SK-N-SH treated with all-trans-retinoic acid at 6 μM for 48 hours (cell line): ENCODE measurements at regions not wholly inside any gene's neighbourhood (a gene's known extent, or its start where the extent isn't known, plus 50 kb on each side); places are given as distances from the start of the nearest gene placed in this dataset.

Source experiments
- ATAC-seq: fragments of 200-7000 bp; cut with Tn5 transposase; 3 replicates; pipeline ENCODE4 v1.9.1; 2020; ENCODE audit warnings: mild to moderate bottlenecking, moderate library complexity
- ARNTL ChIP-seq: fragments of 450-650 bp; formaldehyde crosslinking; IDR thresholded peaks from 2 replicates; pipeline ENCODE4 v1.5.0; 2020; ENCODE audit warnings: low read depth, mild to moderate bottlenecking, moderate library complexity, borderline replicate concordance
- BACH2 ChIP-seq: fragments of 250-450 bp; sonication (Bioruptor Pico); IDR thresholded peaks from 2 replicates; pipeline ENCODE4 v1.9.0; 2021; ENCODE audit warnings: mild to moderate bottlenecking, borderline replicate concordance
- CREB5 ChIP-seq: fragments of 250-450 bp; sonication (Bioruptor Pico); IDR thresholded peaks from 2 replicates; pipeline ENCODE4 v1.5.1; 2020; ENCODE audit warnings: low read depth, mild to moderate bottlenecking, moderate library complexity
- CSDC2 ChIP-seq: fragments of 250-450 bp; sonication (Bioruptor Pico); IDR thresholded peaks from 2 replicates; pipeline ENCODE4 v1.5.0; 2020; ENCODE audit warnings: mild to moderate bottlenecking, moderate library complexity
- GLIS3 ChIP-seq: fragments of 250-450 bp; sonication (Bioruptor Pico); IDR thresholded peaks from 2 replicates; pipeline ENCODE4 v1.5.0; 2020; ENCODE audit warnings: mild to moderate bottlenecking, moderate library complexity
- ISL1 ChIP-seq: fragments of 250-450 bp; sonication (Bioruptor Pico); IDR thresholded peaks from 2 replicates; pipeline ENCODE4 v2.1.2; 2022; ENCODE audit warnings: mild to moderate bottlenecking, moderate library complexity
- OSR1 ChIP-seq: fragments of 250-450 bp; sonication (Bioruptor Pico); IDR thresholded peaks from 2 replicates; pipeline ENCODE4 v1.8.0; 2022; ENCODE audit warnings: moderate library complexity, mild to moderate bottlenecking, inconsistent platforms
- PATZ1 ChIP-seq: fragments of 250-450 bp; sonication (Bioruptor Pico); IDR thresholded peaks from 2 replicates; pipeline ENCODE4 v1.8.0; 2020; ENCODE audit warnings: mild to moderate bottlenecking, moderate library complexity, borderline replicate concordance
- POU6F1 ChIP-seq: fragments of 250-450 bp; sonication (Bioruptor Pico); IDR thresholded peaks from 2 replicates; pipeline ENCODE4 v1.8.0; 2021; ENCODE audit warnings: low read depth, mild to moderate bottlenecking, moderate library complexity, borderline replicate concordance
- PPARA ChIP-seq: fragments of 250-450 bp; sonication (Bioruptor Pico); IDR thresholded peaks from 2 replicates; pipeline ENCODE4 v1.5.0; 2020; ENCODE audit warnings: mild to moderate bottlenecking, borderline replicate concordance
- RARB ChIP-seq: fragments of 250-450 bp; sonication (Bioruptor Pico); IDR thresholded peaks from 2 replicates; pipeline ENCODE4 v1.8.0; 2021; ENCODE audit warnings: mild to moderate bottlenecking, moderate library complexity
- SNAI2 ChIP-seq: fragments of 250-450 bp; sonication (Bioruptor Pico); IDR thresholded peaks from 2 replicates; pipeline ENCODE4 v1.5.0; 2020; ENCODE audit warnings: mild to moderate bottlenecking, moderate library complexity
- TCF4 ChIP-seq: fragments of 250-450 bp; sonication (Bioruptor Pico); IDR thresholded peaks from 2 replicates; pipeline ENCODE4 v1.8.0; 2021; ENCODE audit warnings: mild to moderate bottlenecking, moderate library complexity, borderline replicate concordance
- TOX ChIP-seq: fragments of 250-450 bp; sonication (Bioruptor Pico); IDR thresholded peaks from 2 replicates; pipeline ENCODE4 v1.8.0; 2021; ENCODE audit warnings: mild to moderate bottlenecking, moderate library complexity, borderline replicate concordance
- TSHZ2 ChIP-seq: fragments of 250-450 bp; sonication (Bioruptor Pico); IDR thresholded peaks from 2 replicates; pipeline ENCODE4 v1.5.0; 2020; ENCODE audit warnings: mild to moderate bottlenecking, moderate library complexity
- ZC3H10 ChIP-seq: fragments of 250-450 bp; sonication (Bioruptor Pico); IDR thresholded peaks from 2 replicates; pipeline ENCODE4 v1.5.1; 2021; ENCODE audit warnings: mild to moderate bottlenecking, moderate library complexity
- ZFP3 ChIP-seq: fragments of 250-450 bp; sonication (Bioruptor Pico); IDR thresholded peaks from 2 replicates; pipeline ENCODE4 v1.5.0; 2020; ENCODE audit warnings: mild to moderate bottlenecking, moderate library complexity
- ZFP30 ChIP-seq: fragments of 450-650 bp; formaldehyde crosslinking; IDR thresholded peaks from 2 replicates; pipeline ENCODE4 v1.5.0; 2022; ENCODE audit warnings: mild to moderate bottlenecking, moderate library complexity
- ZNF565 ChIP-seq: fragments of 450-650 bp; formaldehyde crosslinking; conservative IDR thresholded peaks from 2 replicates; pipeline ENCODE4 v1.5.0; 2020; ENCODE audit warnings: low read depth, mild to moderate bottlenecking, moderate library complexity
- ZNF70 ChIP-seq: fragments of 450-650 bp; formaldehyde crosslinking; IDR thresholded peaks from 2 replicates; pipeline ENCODE4 v1.5.0; 2020; ENCODE audit warnings: mild to moderate bottlenecking, moderate library complexity
- ZNF8 ChIP-seq: fragments of 450-650 bp; formaldehyde crosslinking; IDR thresholded peaks from 2 replicates; pipeline ENCODE4 v1.5.0; 2020; ENCODE audit warnings: mild to moderate bottlenecking, moderate library complexity

GRCh38 chr13:79190932-79191331, 215.1 kb downstream of the RBM26 start:
- ATAC-seq: no peak
- TF ChIP-seq ARNTL (CRISPR knock-in tag) (no peak), ZNF8 (CRISPR knock-in tag) (no peak), ZC3H10 (CRISPR knock-in tag) (no peak), OSR1 (CRISPR knock-in tag) (no peak), RARB (no peak), ZNF565 (CRISPR knock-in tag) (no peak), SNAI2 (CRISPR knock-in tag) (no peak), POU6F1 (CRISPR knock-in tag) (no peak), CREB5 (CRISPR knock-in tag) (no peak), ZFP30 (no peak), TSHZ2 (no peak), PPARA (CRISPR knock-in tag) (no peak), PATZ1 (CRISPR knock-in tag) (no peak), GLIS3 (CRISPR knock-in tag) (no peak), ZNF70 (no peak), ISL1 (CRISPR knock-in tag) (no peak), ZFP3 (CRISPR knock-in tag) (no peak), TCF4 (CRISPR knock-in tag) (no peak), CSDC2 (no peak), BACH2 (CRISPR knock-in tag) (no peak)

- no peak for ATAC-seq
- TF ChIP-seq ZNF8 (CRISPR knock-in tag): no peak
- TF ChIP-seq PPARA (CRISPR knock-in tag): no peak
- no peak for TF ChIP-seq TSHZ2
- TF ChIP-seq PATZ1 (CRISPR knock-in tag): no peak
- TF ChIP-seq TOX: no peak
- TF ChIP-seq POU6F1 (CRISPR knock-in tag): no peak
- TF ChIP-seq ISL1 (CRISPR knock-in tag): no peak
- TF ChIP-seq TCF4 (CRISPR knock-in tag): no peak
- no peak for TF ChIP-seq ZNF70
- no peak for TF ChIP-seq RARB
- TF ChIP-seq ZC3H10 (CRISPR knock-in tag): no peak
- no peak for TF ChIP-seq ZFP3 (CRISPR knock-in tag)
- no peak for TF ChIP-seq OSR1 (CRISPR knock-in tag)
Observed at GRCh38 chr13:79187917-79188690, 218.0 kb downstream of the RBM26 start.
